ENCODE measurements at regions not wholly inside any gene's neighbourhood (a gene's known extent, or its start where the extent isn't known, plus 50 kb on each side); places are given as distances from the start of the nearest gene placed in this dataset.

DNA sequence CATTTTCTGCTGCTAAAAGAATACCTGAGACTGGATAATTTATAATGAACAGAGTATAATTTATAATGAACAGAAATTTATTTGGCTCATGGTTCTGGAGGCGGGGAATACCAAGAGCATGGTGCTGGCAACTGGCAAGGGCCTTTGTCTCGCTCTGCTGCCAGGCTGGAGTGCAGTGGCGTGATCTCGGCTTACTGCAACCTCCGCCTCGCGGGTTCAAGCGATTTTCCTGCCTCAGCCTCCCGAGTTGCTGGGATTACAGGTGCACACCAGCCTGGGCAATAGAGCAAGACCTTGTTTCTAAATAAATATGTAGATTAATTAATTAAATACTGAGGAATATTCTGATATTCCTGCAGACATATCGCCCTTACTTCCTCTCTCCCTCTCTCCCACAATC lies 1610.8 kb downstream of the SUCLG1 start:
- ChIA-PET POLR2A (no interaction called here), CTCF (no interaction called here)
- Histone ChIP-seq H3K27me3 (ENCODE audit: control insufficient read depth in 1 of 2, insufficient read depth in 2 of 2, low read length in 2 of 2) (no peaks in the 10 kb centered on the region), H3K36me3 (ENCODE audit: insufficient read depth, low read length) (no peaks in the 10 kb centered on the region), H3K9me3 (ENCODE audit: control insufficient read depth in 1 of 2, insufficient read depth in 1 of 2, low read length in 2 of 2) (peaks cover 0 to 3% of the 10 kb centered on the region in 2 experiments), H3K4me3 (ENCODE audit: low read length) (no peak overlapping the region), H3K27ac (ENCODE audit: low read depth in 1 of 2, low read length in 2 of 2) (no peak overlapping the region), H3K4me1 (ENCODE audit: insufficient read depth, low read length) (no peaks in the 10 kb centered on the region)
- ATAC-seq (ENCODE audit: poor library complexity) (no peak), DNase-seq (no peak)
- H3K4me1 Mint-ChIP-seq (ENCODE audit: low read depth), result no peaks in the 10 kb centered on the region
- no peaks in the 10 kb centered on the region for H3K27me3 Mint-ChIP-seq
- H3K9me3 Mint-ChIP-seq, result peaks cover 4% of the 10 kb centered on the region
- no peaks in the 10 kb centered on the region for H3K36me3 Mint-ChIP-seq (ENCODE audit: low read depth)
- no peak overlapping the region for H3K4me3 Mint-ChIP-seq
- H3K27ac Mint-ChIP-seq, result no peak overlapping the region
- TF ChIP-seq, protein P1, sequence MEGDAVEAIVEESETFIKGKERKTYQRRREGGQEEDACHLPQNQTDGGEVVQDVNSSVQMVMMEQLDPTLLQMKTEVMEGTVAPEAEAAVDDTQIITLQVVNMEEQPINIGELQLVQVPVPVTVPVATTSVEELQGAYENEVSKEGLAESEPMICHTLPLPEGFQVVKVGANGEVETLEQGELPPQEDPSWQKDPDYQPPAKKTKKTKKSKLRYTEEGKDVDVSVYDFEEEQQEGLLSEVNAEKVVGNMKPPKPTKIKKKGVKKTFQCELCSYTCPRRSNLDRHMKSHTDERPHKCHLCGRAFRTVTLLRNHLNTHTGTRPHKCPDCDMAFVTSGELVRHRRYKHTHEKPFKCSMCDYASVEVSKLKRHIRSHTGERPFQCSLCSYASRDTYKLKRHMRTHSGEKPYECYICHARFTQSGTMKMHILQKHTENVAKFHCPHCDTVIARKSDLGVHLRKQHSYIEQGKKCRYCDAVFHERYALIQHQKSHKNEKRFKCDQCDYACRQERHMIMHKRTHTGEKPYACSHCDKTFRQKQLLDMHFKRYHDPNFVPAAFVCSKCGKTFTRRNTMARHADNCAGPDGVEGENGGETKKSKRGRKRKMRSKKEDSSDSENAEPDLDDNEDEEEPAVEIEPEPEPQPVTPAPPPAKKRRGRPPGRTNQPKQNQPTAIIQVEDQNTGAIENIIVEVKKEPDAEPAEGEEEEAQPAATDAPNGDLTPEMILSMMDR (IDR thresholded peaks at IDR 0.05), result no peak
- intact Hi-C loops (cut with DNase I, micrococcal nuclease), result no loop called here

DNA sequence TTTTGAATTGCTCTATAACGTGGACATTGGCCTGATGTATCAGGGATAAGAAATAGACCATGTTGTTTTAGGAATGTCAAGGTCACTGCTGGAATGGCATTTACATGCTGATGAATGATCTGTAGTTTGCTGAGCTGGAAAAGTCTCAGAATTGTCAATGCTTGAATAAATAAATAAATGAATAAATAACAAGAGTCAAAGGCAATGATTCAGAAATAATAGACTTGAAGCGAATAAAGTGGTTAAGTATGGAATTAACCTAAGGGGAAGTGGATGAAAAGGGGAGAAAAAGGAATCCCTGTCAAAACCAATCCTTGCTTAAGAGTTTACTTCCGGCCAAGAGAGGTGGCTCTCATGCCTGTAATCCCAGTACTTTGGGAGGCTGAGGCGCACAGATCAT lies 1620.0 kb downstream of the SUCLG1 start:
- ChIA-PET CTCF (no interaction called here), POLR2A (no interaction called here)
- Mint-ChIP-seq H3K27ac (no peak overlapping the region), H3K27me3 (no peaks in the 10 kb centered on the region), H3K36me3 (ENCODE audit: low read depth) (no peaks in the 10 kb centered on the region), H3K9me3 (peaks cover 4% of the 10 kb centered on the region), H3K4me3 (no peak overlapping the region), H3K4me1 (ENCODE audit: low read depth) (no peaks in the 10 kb centered on the region)
- intact Hi-C loops (cut with DNase I, micrococcal nuclease), result no loop called here
- H3K27me3 ChIP-seq (ENCODE audit: control insufficient read depth in 1 of 2, insufficient read depth in 2 of 2, low read length in 2 of 2), result no peaks in the 10 kb centered on the region
- H3K9me3 ChIP-seq (ENCODE audit: control insufficient read depth in 1 of 2, insufficient read depth in 1 of 2, low read length in 2 of 2), result peaks cover 0 to 1% of the 10 kb centered on the region in 2 experiments
- no peak overlapping the region for H3K27ac ChIP-seq (ENCODE audit: low read depth in 1 of 2, low read length in 2 of 2)
- no peaks in the 10 kb centered on the region for H3K36me3 ChIP-seq (ENCODE audit: insufficient read depth, low read length)
- no peak for ATAC-seq (ENCODE audit: poor library complexity)
- no peaks in the 10 kb centered on the region for H3K4me1 ChIP-seq (ENCODE audit: insufficient read depth, low read length)
- TF ChIP-seq, protein P1 (IDR thresholded peaks at IDR 0.05), result no peak
- no peak overlapping the region for H3K4me3 ChIP-seq (ENCODE audit: low read length)
- no peak for DNase-seq

DNA sequence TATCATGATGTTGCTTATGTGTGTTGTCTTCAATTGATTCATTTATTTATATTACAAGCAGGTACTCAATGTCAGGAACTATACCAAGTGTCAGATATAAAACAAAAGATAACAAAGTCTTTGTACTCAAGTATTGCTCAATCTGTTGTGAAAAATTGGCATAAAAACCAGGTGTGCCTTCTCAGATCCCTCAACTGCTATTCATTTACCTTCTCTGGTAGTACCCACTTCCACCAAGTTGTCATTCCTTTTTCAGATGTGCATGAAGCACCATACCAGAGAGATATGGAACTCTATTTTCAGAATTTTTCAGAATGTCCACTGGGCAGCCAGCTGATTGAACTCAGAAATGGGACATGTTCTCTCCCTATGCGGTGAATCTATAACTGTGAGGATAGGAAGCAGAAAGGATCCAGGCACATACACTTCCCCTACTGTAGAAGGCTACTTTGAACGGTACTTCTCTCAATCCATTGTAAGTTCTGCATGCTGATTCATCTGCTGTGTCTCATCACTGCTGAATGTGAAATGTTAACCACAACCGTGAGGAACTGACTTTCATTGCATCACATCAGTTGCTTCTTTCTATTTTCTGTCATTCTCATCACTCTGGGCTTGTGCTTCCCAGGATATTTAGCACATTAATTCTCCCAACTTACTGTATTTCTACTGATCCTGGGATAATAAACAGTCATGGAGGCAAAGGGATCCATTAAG lies 1621.3 kb downstream of the SUCLG1 start:
- H3K9me3 Mint-ChIP-seq, result peaks cover 4% of the 10 kb centered on the region
- POLR2A ChIA-PET, result no interaction called here

More for the DNA sequence above, 1621.3 kb downstream of the SUCLG1 start:
- no peaks in the 10 kb centered on the region for H3K36me3 ChIP-seq (ENCODE audit: insufficient read depth, low read length)
- CTCF ChIA-PET, result no interaction called here
- DNase-seq (peak in 1 of 14 experiments; percentile 15), ATAC-seq (ENCODE audit: poor library complexity) (no peak)
- intact Hi-C loops (cut with DNase I, micrococcal nuclease), result no loop called here
- H3K27me3 ChIP-seq (ENCODE audit: control insufficient read depth in 1 of 2, insufficient read depth in 2 of 2, low read length in 2 of 2), result no peaks in the 10 kb centered on the region
- Mint-ChIP-seq H3K36me3 (ENCODE audit: low read depth) (no peaks in the 10 kb centered on the region), H3K4me1 (ENCODE audit: low read depth) (no peaks in the 10 kb centered on the region), H3K27me3 (no peaks in the 10 kb centered on the region), H3K27ac (no peak overlapping the region), H3K4me3 (no peak overlapping the region)
- H3K27ac ChIP-seq (ENCODE audit: low read depth in 1 of 2, low read length in 2 of 2), result no peak overlapping the region
- peaks cover 0 to 6% of the 10 kb centered on the region in 2 experiments for H3K9me3 ChIP-seq (ENCODE audit: control insufficient read depth in 1 of 2, insufficient read depth in 1 of 2, low read length in 2 of 2)
- TF ChIP-seq, protein P1 (IDR thresholded peaks at IDR 0.05), result no peak
- H3K4me3 ChIP-seq (ENCODE audit: low read length), result no peak overlapping the region
- no peaks in the 10 kb centered on the region for H3K4me1 ChIP-seq (ENCODE audit: insufficient read depth, low read length)
